ENCODE measurements at regions not wholly inside any gene's neighbourhood (a gene's known extent, or its start where the extent isn't known, plus 50 kb on each side); places are given as distances from the start of the nearest gene placed in this dataset.
"Not testable (repeated sequence)": the region's sequence is repeated elsewhere in the genome, so short reads cannot be mapped to it uniquely, and the experiment has no call there.

- not testable (repeated sequence) for TF ChIP-seq CTCF (IDR thresholded peaks at IDR 0.05; ENCODE audit: low read depth, low read length); EZH2phosphoT487 (IDR thresholded peaks at IDR 0.05; ENCODE audit: low read depth)
Measured at GRCh38 chr16:32922578-32922977, 246.6 kb upstream of the TP53TG3 start.

All from OCI-LY3 (cell line).